Stimulated activated CD8-positive, alpha-beta memory T cell treated with anti-CD3 and anti-CD28 coated beads, Interleukin-15, amount 100 ng/mL, for 48 hours (primary cell): ENCODE measurements at regions not wholly inside any gene's neighbourhood (a gene's known extent, or its start where the extent isn't known, plus 50 kb on each side); places are given as distances from the start of the nearest gene placed in this dataset.

ENCODE experiments used
- DNase-seq, 2 donors: peaks; one replicate each; pipeline ENCODE4 v3.0.0-alpha.2; 2020; ENCODE audit warnings: low read depth in 2 of 2

GRCh38 chr5:52725065-52725746 lies 62.5 kb upstream of the ITGA1 start:
- DNase-seq, result peak in 1 of 2 donors; percentile 15

GRCh38 chr5:52725808-52726207 lies 61.9 kb upstream of the ITGA1 start:
- no peak for DNase-seq

GRCh38 chr5:52727020-52727419 lies 60.7 kb upstream of the ITGA1 start:
- DNase-seq, result no peak

GRCh38 chr5:52727576-52727975 lies 60.1 kb upstream of the ITGA1 start:
- DNase-seq, result no peak

GRCh38 chr5:52728224-52728623 lies 59.5 kb upstream of the ITGA1 start:
- DNase-seq, result no peak

GRCh38 chr5:52728686-52729085 lies 59.0 kb upstream of the ITGA1 start:
- DNase-seq, result no peak

- no peak for DNase-seq
Observed at GRCh38 chr5:52731274-52732027, 56.3 kb upstream of the ITGA1 start.

GRCh38 chr5:52734557-52734956 lies 53.2 kb upstream of the ITGA1 start:
- DNase-seq, result no peak

GRCh38 chr5:52735139-52735538 lies 52.6 kb upstream of the ITGA1 start:
- DNase-seq, result no peak
